Loucy (cell line): ENCODE measurements at regions not wholly inside any gene's neighbourhood (a gene's known extent, or its start where the extent isn't known, plus 50 kb on each side); places are given as distances from the start of the nearest gene placed in this dataset.
"Not testable (repeated sequence)": the region's sequence is repeated elsewhere in the genome, so short reads cannot be mapped to it uniquely, and the experiment has no call there.

Experiments
- H2AFZ ChIP-seq: fragments of 200-600 bp; sonication (generic); 2 replicates; pipeline ENCODE4 v1.6.0; 2016; ENCODE audit warnings: antibody characterized with exemption, mild to moderate bottlenecking, low read length, moderate library complexity
- H3F3A ChIP-seq: fragments of 200-600 bp; 2 replicates; pipeline ENCODE4 v1.6.0; 2016; ENCODE audit warnings: antibody characterized with exemption, low read depth, mild to moderate bottlenecking
- H3K27me3 ChIP-seq: fragments of 200-600 bp; sonication (generic); 2 replicates; pipeline ENCODE4 v1.6.1; 2014; ENCODE audit warnings: low read length, mild to moderate bottlenecking; ENCODE audit not compliant: insufficient read depth, poor library complexity, severe bottlenecking
- H3K36me3 ChIP-seq: fragments of 200-600 bp; sonication (generic); 2 replicates; pipeline ENCODE4 v1.6.1; 2016; ENCODE audit warnings: low read length; ENCODE audit not compliant: insufficient read depth
- H3K4me1 ChIP-seq: fragments of 200-600 bp; sonication (generic); 2 replicates; pipeline ENCODE4 v1.5.1; 2014; ENCODE audit warnings: low read length, mild to moderate bottlenecking; ENCODE audit not compliant: insufficient read depth, poor library complexity, severe bottlenecking
- H3K4me2 ChIP-seq: fragments of 200-600 bp; sonication (generic); 2 replicates; pipeline ENCODE4 v1.6.0; 2014; ENCODE audit warnings: antibody characterized with exemption, low read length, low read depth, mild to moderate bottlenecking; ENCODE audit not compliant: poor library complexity, severe bottlenecking
- H3K4me3 ChIP-seq: fragments of 200-600 bp; sonication (generic); 2 replicates; pipeline ENCODE4 v1.5.1; 2014; ENCODE audit warnings: low read length, mild to moderate bottlenecking, mixed read lengths; ENCODE audit not compliant: poor library complexity, severe bottlenecking
- H3K79me2 ChIP-seq: fragments of 200-600 bp; sonication (generic); 2 replicates; pipeline ENCODE4 v1.6.1; 2014; ENCODE audit warnings: low read length; ENCODE audit not compliant: insufficient read depth
- H3K9ac ChIP-seq: fragments of 200-600 bp; sonication (generic); 2 replicates; pipeline ENCODE4 v1.6.0; 2014; ENCODE audit warnings: mild to moderate bottlenecking, low read depth, low read length, moderate library complexity; ENCODE audit not compliant: poor library complexity, severe bottlenecking
- H3K9me2 ChIP-seq: fragments of 200-600 bp; sonication (generic); replicated peaks from 2 replicates; pipeline ENCODE4 v1.6.1; 2016; ENCODE audit warnings: low read depth, low read length, mixed read lengths
- H3K9me3 ChIP-seq: fragments of 200-600 bp; sonication (generic); 2 replicates; pipeline ENCODE4 v1.6.1; 2014; ENCODE audit warnings: mild to moderate bottlenecking, antibody characterized with exemption, low read length, low read depth; ENCODE audit not compliant: insufficient read depth
- H4K20me1 ChIP-seq: fragments of 200-600 bp; sonication (generic); 2 replicates; pipeline ENCODE4 v1.6.0; 2014; ENCODE audit warnings: antibody characterized with exemption, low read length, mild to moderate bottlenecking; ENCODE audit not compliant: insufficient read depth, poor library complexity, severe bottlenecking
- CTCF ChIP-seq: fragments of 200-600 bp; sonication (generic); conservative IDR thresholded peaks from 2 replicates; pipeline ENCODE4 v1.5.1; 2014; ENCODE audit warnings: mild to moderate bottlenecking, antibody characterized with exemption, low read length
- EZH2phosphoT487 ChIP-seq: fragments of 200-600 bp; IDR thresholded peaks from 2 replicates; pipeline ENCODE4 v1.6.1; 2018; ENCODE audit warnings: antibody characterized with exemption, mild to moderate bottlenecking, moderate library complexity, borderline replicate concordance

- H3K9me3 ChIP-seq, result no peaks in the 10 kb centered on the region; the same call in 1 of the 2 replicates
- no peaks in the 10 kb centered on the region for H3F3A ChIP-seq
- H3K4me1 ChIP-seq, result no peaks in the 10 kb centered on the region
- H3K9ac ChIP-seq, result no peak overlapping the region
- no peaks in the 10 kb centered on the region for H3K9me2 ChIP-seq
- no peak overlapping the region for H3K4me3 ChIP-seq
- H4K20me1 ChIP-seq, result no peaks in the 10 kb centered on the region
- no peaks in the 10 kb centered on the region for H3K79me2 ChIP-seq
- no peak overlapping the region for H3K4me2 ChIP-seq
- no peaks in the 10 kb centered on the region for H3K36me3 ChIP-seq
- no peak overlapping the region for H2AFZ ChIP-seq
- TF ChIP-seq EZH2phosphoT487, result no peak
- no peak for TF ChIP-seq CTCF
- H3K27me3 ChIP-seq, result peaks cover 29% of the 10 kb centered on the region
Observed at GRCh38 chr1:228845101-228845500, 109.8 kb downstream of the RHOU start.

GRCh38 chr1:228846952-228847351, 111.7 kb downstream of the RHOU start:
- peaks cover under 1% of the 10 kb centered on the region for H3K4me1 ChIP-seq
- no peaks in the 10 kb centered on the region for H3F3A ChIP-seq
- no peaks in the 10 kb centered on the region for H4K20me1 ChIP-seq
- H3K27me3 ChIP-seq, result peaks cover 43% of the 10 kb centered on the region
- no peak for TF ChIP-seq CTCF
- H3K4me2 ChIP-seq, result no peak overlapping the region
- H3K9ac ChIP-seq, result no peak overlapping the region
- H3K36me3 ChIP-seq, result no peaks in the 10 kb centered on the region
- H3K9me2 ChIP-seq, result no peaks in the 10 kb centered on the region
- no peak overlapping the region for H2AFZ ChIP-seq
- H3K9me3 ChIP-seq, result no peaks in the 10 kb centered on the region; the same call in 1 of the 2 replicates
- H3K79me2 ChIP-seq, result no peaks in the 10 kb centered on the region
- no peak overlapping the region for H3K4me3 ChIP-seq

DNA sequence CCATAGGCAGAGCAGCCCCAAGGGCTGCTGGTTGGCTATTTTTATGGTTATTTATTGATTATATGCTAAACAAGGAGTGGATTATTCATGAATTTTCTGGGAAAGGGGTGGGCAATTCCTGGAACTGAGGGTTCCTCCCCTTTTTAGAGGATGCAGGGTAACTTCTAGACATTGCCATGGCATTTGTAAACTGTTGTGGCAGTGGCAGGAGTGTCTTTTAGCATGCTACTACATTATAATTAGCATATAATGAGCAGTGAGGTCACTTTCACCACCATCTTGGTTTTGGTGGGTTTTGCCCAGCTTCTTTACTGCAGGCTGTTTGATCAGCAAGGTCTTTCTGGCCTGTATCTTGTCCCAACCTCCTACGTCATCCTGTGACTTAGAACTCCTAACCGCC, 112.2 kb downstream of the RHOU start:
- not testable (repeated sequence) for H3K9ac ChIP-seq, H2AFZ ChIP-seq, H3K36me3 ChIP-seq, H3K9me2 ChIP-seq, H3K4me2 ChIP-seq, H3K79me2 ChIP-seq, H3F3A ChIP-seq, H3K4me1 ChIP-seq, H3K9me3 ChIP-seq, H3K4me3 ChIP-seq, H4K20me1 ChIP-seq
- H3K27me3 ChIP-seq, result peaks cover 48% of the 10 kb centered on the region

GRCh38 chr1:228848406-228848805, 113.1 kb downstream of the RHOU start:
- H3F3A ChIP-seq, result no peaks in the 10 kb centered on the region
- no peaks in the 10 kb centered on the region for H3K9me2 ChIP-seq
- H4K20me1 ChIP-seq, result no peaks in the 10 kb centered on the region
- H3K4me2 ChIP-seq, result no peak overlapping the region
- no peaks in the 10 kb centered on the region for H3K79me2 ChIP-seq
- no peaks in the 10 kb centered on the region for H3K36me3 ChIP-seq
- TF ChIP-seq CTCF (no peak), EZH2phosphoT487 (no peak)
- peaks cover 3% of the 10 kb centered on the region for H3K4me1 ChIP-seq
- no peak overlapping the region for H2AFZ ChIP-seq
- no peaks in the 10 kb centered on the region for H3K9me3 ChIP-seq
- H3K27me3 ChIP-seq, result peaks cover 58% of the 10 kb centered on the region
- H3K4me3 ChIP-seq, result no peak overlapping the region
- no peak overlapping the region for H3K9ac ChIP-seq
